ENCODE measurements at regions not wholly inside any gene's neighbourhood (a gene's known extent, or its start where the extent isn't known, plus 50 kb on each side); places are given as distances from the start of the nearest gene placed in this dataset.

- no peak for TF ChIP-seq CTCF (conservative IDR thresholded peaks at IDR 0.05 in 1 of 2, IDR thresholded peaks at IDR 0.05 in 1 of 2; ENCODE audit: extremely low read depth in 1 of 2, insufficient read depth in 1 of 2, low read depth in 1 of 2, low read length in 2 of 2)
- TF ChIP-seq EZH2 (IDR thresholded peaks at IDR 0.05; ENCODE audit: borderline replicate concordance, low read length), result no peak
These were observed 221.8 kb upstream of the CDH5 start for GRCh38 chr16:66144641-66145040.
